Glomerular visceral epithelial cell (primary cell): ENCODE measurements at regions not wholly inside any gene's neighbourhood (a gene's known extent, or its start where the extent isn't known, plus 50 kb on each side); places are given as distances from the start of the nearest gene placed in this dataset.

Experiments used
- DNase-seq: peaks from one replicate; pipeline ENCODE4 v3.0.0-alpha.2; 2016; ENCODE audit errors: extremely low spot score

DNA sequence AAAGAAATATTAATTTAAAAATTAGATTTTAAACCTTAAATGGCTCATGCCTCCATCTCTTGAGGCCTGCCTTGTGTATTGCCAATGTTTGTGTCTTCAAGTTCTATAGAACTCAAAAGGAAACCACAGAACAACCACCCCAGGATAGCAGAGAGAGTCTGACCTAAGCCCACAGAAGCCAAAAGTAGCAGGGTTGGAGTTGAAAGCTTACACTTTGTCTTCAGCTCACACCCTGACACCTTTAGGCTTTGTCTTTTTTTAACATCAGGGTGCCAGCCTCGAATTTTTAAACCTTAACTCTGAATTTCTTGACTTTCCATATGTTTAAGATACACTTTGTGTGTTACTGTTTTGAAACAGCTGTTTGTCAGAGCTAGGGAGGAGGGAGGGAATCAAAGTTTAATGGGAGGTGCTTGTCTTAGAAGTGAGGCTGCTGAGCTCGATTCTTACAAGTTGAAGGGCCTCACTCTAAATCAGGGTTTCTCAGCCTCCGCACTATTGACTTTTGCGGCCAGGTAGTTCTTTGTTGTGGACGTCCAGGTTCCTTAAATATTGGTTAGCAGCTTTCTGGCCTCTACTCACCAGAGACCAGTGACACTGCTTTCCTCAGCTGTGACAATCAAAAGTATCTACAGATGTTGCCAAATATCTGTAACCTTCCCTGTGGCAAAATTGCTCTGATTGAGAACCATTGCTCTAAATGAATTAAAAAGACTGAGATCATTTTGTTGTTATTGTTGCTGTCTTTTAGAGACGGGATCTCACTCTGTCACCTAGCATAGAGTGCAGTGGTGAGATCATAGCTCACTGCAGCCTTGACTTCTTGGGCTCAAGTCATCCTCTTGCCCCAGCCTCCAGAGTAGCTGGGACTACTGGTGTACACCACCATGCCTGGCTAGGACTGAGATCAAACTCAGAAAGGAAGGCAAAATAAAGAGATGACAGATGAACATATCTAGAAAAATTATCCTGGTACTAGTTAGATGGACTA, 139.2 kb upstream of the EOMES start:
- DNase-seq, result no peak

DNA sequence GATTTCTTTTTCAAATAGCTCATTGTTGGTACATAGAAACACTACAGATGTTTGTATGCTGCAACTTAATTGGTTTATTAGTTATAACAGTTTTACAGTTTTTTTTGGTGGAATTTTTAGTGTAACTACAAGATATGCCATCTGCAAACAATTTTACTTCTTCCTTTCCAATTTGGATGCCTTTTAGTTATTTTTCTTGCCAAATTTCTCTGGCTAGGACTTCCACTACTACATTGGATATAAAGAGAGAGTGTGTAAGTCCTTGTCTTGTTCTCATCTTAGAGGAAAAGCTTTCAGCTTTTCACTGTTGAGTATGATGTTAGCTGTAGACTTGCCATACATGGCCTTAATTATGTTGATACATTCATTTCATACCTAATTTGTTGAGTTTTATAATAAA, 143.6 kb upstream of the EOMES start:
- DNase-seq, result no peak

DNA sequence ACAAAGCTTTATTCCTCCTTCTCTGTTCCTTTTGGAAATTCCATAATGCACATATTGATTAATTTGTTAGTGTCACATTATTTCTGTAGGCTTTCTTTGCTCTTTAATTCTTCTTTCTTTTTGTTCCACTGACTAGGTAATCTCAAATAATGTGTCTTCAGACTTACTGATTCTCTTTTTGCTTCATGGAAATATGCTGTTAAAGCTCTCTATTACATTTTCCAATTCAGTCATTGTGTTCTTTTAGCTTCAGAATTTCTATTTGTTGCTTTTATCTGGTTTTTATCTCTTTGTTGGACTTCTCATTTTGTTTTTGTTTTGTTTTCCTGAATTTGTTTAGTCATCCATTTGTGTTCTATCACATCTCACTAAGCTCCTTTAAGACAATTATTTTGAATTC, 147.0 kb upstream of the EOMES start:
- no peak for DNase-seq

DNA sequence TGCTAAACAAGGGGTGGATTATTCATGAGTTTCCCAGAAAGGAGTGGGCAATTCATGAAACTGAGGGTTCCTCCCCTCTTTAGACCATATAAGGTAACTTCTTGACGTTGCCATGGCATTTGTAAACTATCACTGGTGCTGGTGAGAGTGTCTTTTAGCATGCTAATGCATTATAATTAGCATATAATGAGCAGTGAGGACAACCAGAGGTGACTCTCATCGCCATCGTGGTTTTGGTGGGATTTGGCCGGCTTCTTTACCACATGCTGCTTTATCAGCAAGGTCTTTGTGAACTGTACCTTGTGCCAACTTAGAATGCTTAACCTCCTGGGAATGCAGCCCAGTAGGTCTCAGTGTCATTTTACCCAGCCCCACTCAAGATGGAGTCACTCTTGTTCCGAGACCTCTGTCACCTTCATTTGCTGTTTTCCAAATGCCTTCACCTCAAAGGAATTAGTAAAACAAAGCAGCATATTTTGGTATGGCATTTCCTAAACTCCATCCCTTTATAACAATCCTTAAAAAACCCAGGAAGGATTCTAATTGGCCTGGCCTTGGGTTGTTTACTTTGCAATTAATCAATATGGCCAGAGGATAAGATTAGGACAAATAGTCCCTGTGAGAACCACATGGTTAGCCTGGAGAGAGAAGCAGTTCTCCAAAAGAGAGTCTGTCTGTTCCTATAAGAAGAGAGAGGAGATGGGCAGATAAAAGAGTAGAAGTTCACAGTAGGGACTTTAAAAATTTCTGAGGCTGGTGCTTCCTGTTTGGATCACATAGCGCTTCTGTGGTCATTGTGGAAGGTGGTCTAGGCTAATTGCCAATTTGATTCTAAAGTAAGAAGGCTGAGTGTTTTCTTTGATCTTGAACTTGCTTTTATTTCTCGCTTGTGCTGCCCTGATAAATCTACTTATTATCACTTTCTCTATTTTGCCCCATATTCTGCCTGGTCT, 155.2 kb upstream of the EOMES start:
- DNase-seq, result no peak

GRCh38 chr3:27878014-27878383, 155.9 kb upstream of the EOMES start:
- DNase-seq, result no peak

GRCh38 chr3:27880969-27881892, 159.1 kb upstream of the EOMES start:
- no peak for DNase-seq

- DNase-seq, result no peak
Observed at GRCh38 chr3:27883266-27883665, 161.1 kb upstream of the EOMES start.

DNA sequence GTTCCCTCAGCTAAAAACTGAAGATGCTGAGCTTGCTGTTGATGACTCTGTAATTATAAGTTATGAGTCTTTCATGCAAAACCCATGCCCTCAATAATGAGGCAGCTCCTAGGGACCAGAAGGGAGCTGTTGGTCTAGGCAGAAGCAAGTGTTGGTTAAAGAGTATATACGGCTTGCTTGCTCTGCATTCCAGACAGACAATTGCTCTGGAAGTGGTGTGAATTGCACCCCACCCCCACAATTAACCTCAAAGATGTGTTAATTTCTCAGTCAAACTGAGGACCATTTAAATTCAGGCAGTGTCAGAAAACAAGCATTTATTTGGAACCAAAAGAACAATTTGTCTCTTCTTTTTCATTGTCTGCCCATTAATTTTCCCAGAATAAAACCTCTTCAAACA, 163.5 kb upstream of the EOMES start:
- no peak for DNase-seq

DNA sequence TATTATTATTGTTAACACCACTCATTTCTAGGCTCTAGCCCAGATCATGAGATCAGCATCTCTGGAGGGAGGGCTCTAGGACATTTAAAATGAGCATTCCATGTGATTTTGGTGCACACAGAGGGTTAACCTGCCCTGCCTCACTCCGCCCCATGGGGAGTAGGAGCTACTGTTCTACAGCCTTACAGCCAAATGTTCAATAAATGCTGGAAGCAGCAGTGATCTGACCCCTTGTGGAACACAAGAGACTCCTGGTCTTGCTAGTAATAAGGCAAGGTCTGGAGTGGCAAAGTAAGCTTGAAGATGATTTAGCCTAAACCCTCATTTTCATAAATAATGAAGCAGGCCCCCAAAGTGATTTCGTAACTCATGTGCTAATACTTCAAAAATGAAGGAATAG, 166.4 kb upstream of the EOMES start:
- DNase-seq, result no peak

DNA sequence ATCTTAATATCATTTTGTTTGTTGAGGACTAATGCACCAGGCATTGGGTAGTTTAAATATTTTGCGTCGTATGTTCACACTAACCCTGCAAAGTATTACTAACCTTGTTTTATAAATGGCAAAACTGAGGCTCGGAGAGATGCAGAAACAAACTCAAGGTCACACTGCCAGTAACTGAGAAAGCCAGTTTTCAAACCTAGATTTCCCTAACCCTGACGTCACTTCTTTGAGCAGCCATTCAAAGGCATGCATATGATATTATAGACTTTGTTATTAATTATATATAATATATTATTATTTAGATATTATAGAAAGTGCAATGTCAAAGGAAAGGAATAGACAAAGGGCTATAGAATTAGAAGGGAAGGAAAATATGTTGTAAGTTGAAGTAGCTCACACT, 167.6 kb upstream of the EOMES start:
- DNase-seq, result no peak

DNA sequence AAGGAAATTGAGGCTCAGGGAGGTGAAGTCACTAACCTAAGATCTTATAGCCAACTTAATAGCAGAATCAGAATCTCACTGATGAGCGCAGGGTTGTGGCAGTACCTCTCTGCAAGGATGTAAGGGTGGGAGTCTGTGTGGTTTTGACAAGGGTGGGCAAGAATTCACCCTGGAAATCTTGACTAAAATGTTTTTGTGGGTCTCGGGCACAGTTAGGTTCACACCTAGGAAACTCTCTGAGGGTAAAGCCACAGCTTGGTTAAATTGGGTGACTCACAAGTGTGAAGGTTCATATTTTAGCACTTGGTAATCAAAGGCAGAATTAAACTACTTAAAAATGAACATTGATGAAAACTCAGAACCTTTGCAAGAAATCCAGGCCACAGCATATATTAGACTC, 178.2 kb upstream of the EOMES start:
- no peak for DNase-seq

DNA sequence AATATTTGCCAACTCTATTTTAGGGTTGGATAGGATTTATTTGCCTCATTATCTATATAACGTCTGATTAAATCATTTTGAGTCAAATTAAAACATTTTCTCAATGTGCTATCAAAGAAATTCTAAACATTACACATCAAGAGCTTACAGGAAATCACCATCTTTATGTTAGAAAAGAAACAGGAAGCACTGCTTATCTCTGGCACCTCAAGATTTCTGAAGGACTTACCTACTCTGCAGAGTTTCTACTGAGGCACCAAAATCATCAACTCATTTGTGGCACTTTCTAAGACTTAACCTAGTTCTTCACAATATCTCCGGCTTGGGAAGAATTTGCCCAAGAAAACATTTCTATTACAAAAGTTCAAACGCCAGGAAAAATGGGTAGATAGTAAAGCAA, 181.3 kb upstream of the EOMES start:
- no peak for DNase-seq

- DNase-seq, result no peak
Observed at GRCh38 chr3:27905625-27906024, 183.5 kb upstream of the EOMES start.

- no peak for DNase-seq
Observed at GRCh38 chr3:27907148-27907547, 185.0 kb upstream of the EOMES start.

- no peak for DNase-seq
Observed at GRCh38 chr3:27907929-27908328, 185.8 kb upstream of the EOMES start.

GRCh38 chr3:27910456-27910855, 188.3 kb upstream of the EOMES start:
- DNase-seq, result no peak

DNA sequence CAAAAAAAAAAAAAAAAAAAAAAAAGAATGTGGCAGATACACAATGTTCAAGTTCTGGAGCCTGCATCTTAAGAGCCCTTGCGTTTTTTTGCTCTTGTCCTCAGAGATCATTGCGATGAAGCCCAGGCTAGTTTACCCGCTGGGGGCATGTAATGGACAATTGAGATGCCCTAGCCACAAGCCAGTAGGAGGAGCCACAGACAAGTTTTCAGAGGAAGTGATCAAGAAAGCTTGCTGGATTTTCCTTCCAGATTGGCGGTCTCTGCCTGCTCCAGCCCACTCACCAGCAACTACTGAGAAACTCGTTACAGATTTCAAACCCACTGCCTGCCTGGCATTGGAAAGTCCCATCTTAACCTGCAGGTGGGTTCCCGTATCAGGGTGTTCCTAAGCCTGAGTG, 192.1 kb upstream of the EOMES start:
- no peak for DNase-seq

- no peak for DNase-seq
Observed at GRCh38 chr3:27923349-27924068, 201.4 kb upstream of the EOMES start.

- no peak for DNase-seq
Observed at GRCh38 chr3:27927882-27928281, 205.8 kb upstream of the EOMES start.

DNA sequence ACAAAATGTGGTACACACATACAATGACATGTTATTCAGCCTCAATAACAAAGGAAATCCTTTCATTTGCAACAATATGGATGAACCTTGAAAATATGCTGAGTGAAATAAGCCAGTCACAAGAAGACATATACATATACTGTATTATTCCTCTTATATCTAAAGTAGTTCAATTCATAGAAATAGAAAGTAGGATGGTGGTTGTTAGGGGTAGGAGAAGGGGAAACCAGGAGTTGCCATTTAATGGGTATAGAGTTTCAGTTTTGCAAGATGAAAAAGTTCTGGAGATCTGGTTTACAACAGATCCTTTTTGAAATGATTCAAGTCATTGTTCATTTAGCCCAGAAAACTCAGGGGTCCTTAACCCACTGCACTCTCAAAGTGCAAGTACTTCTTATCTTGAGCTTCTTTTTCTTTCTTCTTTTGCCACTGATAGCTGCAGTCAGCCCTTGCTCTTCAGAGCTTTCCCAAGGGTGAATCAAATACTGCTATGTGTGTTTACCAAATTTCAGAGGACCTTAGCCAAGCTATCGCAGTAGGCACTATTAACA, 208.0 kb upstream of the EOMES start:
- DNase-seq, result no peak

DNA sequence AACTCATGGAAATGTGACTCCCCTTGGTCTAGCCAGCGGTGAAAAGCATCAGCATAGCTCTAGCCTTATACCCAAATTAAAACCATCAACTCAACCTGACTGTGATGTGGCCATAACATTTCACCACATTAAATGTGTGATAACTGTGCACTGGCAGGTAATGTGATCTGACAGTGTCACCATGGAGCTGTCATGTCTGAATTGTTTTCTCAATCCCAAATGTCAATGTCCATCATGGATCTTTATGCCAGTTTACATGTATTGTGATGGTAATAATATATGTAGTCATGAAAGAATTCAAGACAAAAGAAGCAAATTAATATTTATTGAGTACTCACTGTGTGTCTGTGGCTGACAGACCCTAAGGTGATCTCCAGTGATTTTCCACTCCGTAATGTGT, 213.4 kb upstream of the EOMES start:
- DNase-seq, result no peak
